Breast epithelium (tissue), 3 donors: ENCODE measurements at regions not wholly inside any gene's neighbourhood (a gene's known extent, or its start where the extent isn't known, plus 50 kb on each side); places are given as distances from the start of the nearest gene placed in this dataset.

Source experiments
- CTCF ChIP-seq, 3 donors: fragments of 450-650 bp; IDR thresholded peaks; one replicate each; pipeline ENCODE4 v1.5.1; 2016 to 2017; ENCODE audit warnings: antibody characterized with exemption in 3 of 3, mild to moderate bottlenecking in 3 of 3, moderate library complexity in 3 of 3
- POLR2A ChIP-seq: fragments of 450-650 bp; IDR thresholded peaks from one replicate; pipeline ENCODE4 v1.6.1; 2016; ENCODE audit warnings: antibody characterized with exemption, mild to moderate bottlenecking, moderate library complexity
- POLR2AphosphoS5 ChIP-seq, 3 donors: sonication (generic); formaldehyde crosslinking; IDR thresholded peaks; one replicate each; pipeline ENCODE4 v1.6.1; 2017; ENCODE audit warnings: antibody characterized with exemption in 3 of 3

- TF ChIP-seq POLR2AphosphoS5 (IDR thresholded peaks at IDR 0.05) = no peak
- TF ChIP-seq POLR2A = no peak
- no peak for TF ChIP-seq CTCF (IDR thresholded peaks at IDR 0.05)
Observed at GRCh38 chr4:14065406-14065805, 437.9 kb upstream of the BOD1L1 start.
